K562 (cell line): ENCODE measurements at regions not wholly inside any gene's neighbourhood (a gene's known extent, or its start where the extent isn't known, plus 50 kb on each side); places are given as distances from the start of the nearest gene placed in this dataset.

Experiments used
- ATAC-seq: fragments of 200-7000 bp; cut with Tn5 transposase; 3 replicates; pipeline ENCODE4 v1.9.1; 2020; ENCODE audit warnings: moderate library complexity
- BruUV-seq: library from RNA; stranded (reverse); fragments of 400-500 nt; replicated peaks from 2 replicates; lab custom pipeline; 2021; lab: Mats Ljungman, UMichigan
- CTCF ChIA-PET: fragments of 300-600 bp; formaldehyde crosslinking; extraction: SDS; loops from one replicate; lab custom pipeline; 2021; ENCODE audit warnings: low intra/inter-chr PET ratio; lab: Yijun Ruan, JAX
- POLR2A ChIA-PET: fragments of 300-600, 350-650 bp; sonication (Branson Sonifier 250); formaldehyde crosslinking; extraction: SDS; loops from one replicate; lab custom pipeline; 2021; ENCODE audit warnings: antibody characterized with exemption, inconsistent platforms; lab: Yijun Ruan, JAX
- DNase-seq, 4 experiments: peaks; one replicate each; pipeline versions ENCODE4 v3.0.0 to v3.0.0-alpha.2; 2011 to 2018; ENCODE audit warnings: low spot score in 3 of 4, mixed read lengths in 3 of 4; ENCODE audit errors: extremely low read depth in 1 of 4
- FAIRE-seq: peaks from 2 replicates; lab custom pipeline; 2011; peaks lifted over from hg19 to GRCh38; lab: Jason Lieb, UNC
- H2AFZ ChIP-seq: 2 replicates; pipeline ENCODE4 v1.6.0; 2011; ENCODE audit warnings: low read depth, low read length, control low read depth, inconsistent platforms
- H3K27ac ChIP-seq: fragments of 200-600 bp; 3 replicates; pipeline ENCODE4 v1.8.0; 2011; ENCODE audit warnings: low read depth, mild to moderate bottlenecking, control low read depth, inconsistent platforms, low read length, moderate library complexity, mixed read lengths; ENCODE audit errors: extremely low read depth
- H3K27me3 ChIP-seq, 2 experiments: fragments of 300-600 bp in 1 of 2; 2 replicates in 1 of 2; 3 replicates in 1 of 2; pipeline versions ENCODE4 v1.6.0 to v1.8.0; 2011; ENCODE audit warnings: inconsistent platforms in 2 of 2, low read length in 2 of 2, mild to moderate bottlenecking in 1 of 2, mixed read lengths in 1 of 2, moderate library complexity in 1 of 2; ENCODE audit not compliant: control insufficient read depth in 2 of 2, insufficient read depth in 2 of 2
- H3K36me3 ChIP-seq: fragments of 300-600 bp; 3 replicates; pipeline ENCODE4 v1.8.0; 2011; ENCODE audit warnings: mild to moderate bottlenecking, low read length, inconsistent platforms; ENCODE audit not compliant: control insufficient read depth, insufficient read depth
- H3K4me1 ChIP-seq, 2 experiments: fragments of 200-600 bp in 1 of 2; replicated peaks in 1 of 2; 2 replicates in 1 of 2; 3 replicates in 1 of 2; pipeline versions ENCODE4 v1.5.1 to v1.8.0; 2011; ENCODE audit warnings: inconsistent platforms in 2 of 2, low read length in 2 of 2, mild to moderate bottlenecking in 1 of 2, mixed read lengths in 1 of 2, moderate library complexity in 1 of 2; ENCODE audit not compliant: control insufficient read depth in 2 of 2, insufficient read depth in 2 of 2
- H3K4me2 ChIP-seq: 2 replicates; pipeline ENCODE4 v1.6.1; 2011; ENCODE audit warnings: low read length, control low read depth, inconsistent platforms, mixed read lengths; ENCODE audit not compliant: insufficient read depth
- H3K4me3 ChIP-seq: fragments of 200-600 bp; sonication (generic), shearing (Covaris generic); 2 replicates; pipeline ENCODE4 v1.5.1; 2016; ENCODE audit warnings: control low read depth, inconsistent platforms
- H3K79me2 ChIP-seq: fragments of 200-600 bp; 3 replicates; pipeline ENCODE4 v1.8.0; 2011; ENCODE audit warnings: low read length, inconsistent platforms; ENCODE audit not compliant: control insufficient read depth, insufficient read depth
- H3K9ac ChIP-seq, 2 experiments: 2 replicates each; pipeline versions ENCODE4 v1.6.0 to v1.6.1; 2011; ENCODE audit warnings: low read depth in 2 of 2, low read length in 2 of 2, control low read depth in 1 of 2, inconsistent platforms in 1 of 2, mild to moderate bottlenecking in 1 of 2, mixed read lengths in 1 of 2; ENCODE audit not compliant: insufficient read depth in 1 of 2
- H3K9me1 ChIP-seq: one replicate; pipeline ENCODE4 v1.6.0; 2011; ENCODE audit warnings: inconsistent platforms, mild to moderate bottlenecking, low read length, moderate library complexity; ENCODE audit not compliant: control insufficient read depth, insufficient read depth
- H3K9me3 ChIP-seq: replicated peaks from 2 replicates; pipeline ENCODE4 v1.5.1; 2011; ENCODE audit warnings: low read depth, low read length, inconsistent platforms; ENCODE audit not compliant: control insufficient read depth, insufficient read depth
- H4K20me1 ChIP-seq: replicated peaks from 2 replicates; pipeline ENCODE4 v1.6.1; 2011; ENCODE audit warnings: low read length, inconsistent platforms, mixed read lengths; ENCODE audit not compliant: control insufficient read depth, insufficient read depth
- MYC ChIP-seq, 2 experiments: fragments of 250-450 bp in 1 of 2; sonication (Bioruptor Pico) in 1 of 2; IDR thresholded peaks; 2 replicates each; pipeline versions ENCODE4 v1.5.1 to v1.6.1; 2012 to 2021; ENCODE audit warnings: low read depth in 2 of 2, borderline replicate concordance in 1 of 2, improper control_type of control experiment in 1 of 2, low read length in 1 of 2, mild to moderate bottlenecking in 1 of 2, moderate library complexity in 1 of 2
- NONO ChIP-seq, 2 experiments: fragments of 200-400 bp in 1 of 2; fragments of 450-650 bp in 1 of 2; formaldehyde crosslinking in 1 of 2; IDR thresholded peaks; 2 replicates each; pipeline ENCODE4 v1.6.1; 2017; ENCODE audit warnings: low read depth in 2 of 2, mild to moderate bottlenecking in 2 of 2, moderate library complexity in 2 of 2, low read length in 1 of 2
- NR3C1 ChIP-seq: sonication (generic); formaldehyde crosslinking; IDR thresholded peaks from 2 replicates; pipeline ENCODE4 v1.8.1; 2022; ENCODE audit warnings: missing genetic modification reagents
- OTX1 ChIP-seq: fragments of 450-650 bp; formaldehyde crosslinking; IDR thresholded peaks from 2 replicates; pipeline ENCODE4 v1.4.0; 2022; ENCODE audit warnings: mild to moderate bottlenecking
- ZNF766 ChIP-seq: fragments of 200-800 bp; sonication (Bioruptor generic); conservative IDR thresholded peaks from 2 replicates; pipeline ENCODE4 v1.6.1; 2016; ENCODE audit warnings: missing genetic modification characterization, missing compliant biosample characterization
- WGBS: fragments of 100-300 bp; shearing (Covaris generic); methylation state at CpG from one replicate; pipeline ENCODE4 v1.1.6; 2016; ENCODE audit warnings: low coverage, mixed read lengths; ENCODE audit not compliant: insufficient coverage; ENCODE audit errors: missing lambda C conversion rate; 5-methylcytosine and 5-hydroxymethylcytosine counted together
- in situ Hi-C: fragments of 300-500 bp; cut with MboI; formaldehyde crosslinking; loops from 4 replicates; pipeline ENCODE4 v1.15.0; 2018; ENCODE audit warnings: inconsistent platforms, mixed read lengths
- intact Hi-C: fragments of 100-400 bp; cut with micrococcal nuclease; formaldehyde crosslinking; loops from 2 replicates; pipeline ENCODE4 v1.14.2; 2022
- TF ChIP-seq, protein P1 (sequence below): fragments of 450-650 bp; IDR thresholded peaks from 2 replicates; pipeline ENCODE4 v1.6.1; 2016; ENCODE audit warnings: mild to moderate bottlenecking, moderate library complexity
- TF ChIP-seq, protein P2 (sequence below): fragments of 250-450 bp; sonication (Bioruptor Pico); IDR thresholded peaks from 2 replicates; pipeline ENCODE4 v1.5.0; 2021; ENCODE audit warnings: mild to moderate bottlenecking, borderline replicate concordance

DNA sequence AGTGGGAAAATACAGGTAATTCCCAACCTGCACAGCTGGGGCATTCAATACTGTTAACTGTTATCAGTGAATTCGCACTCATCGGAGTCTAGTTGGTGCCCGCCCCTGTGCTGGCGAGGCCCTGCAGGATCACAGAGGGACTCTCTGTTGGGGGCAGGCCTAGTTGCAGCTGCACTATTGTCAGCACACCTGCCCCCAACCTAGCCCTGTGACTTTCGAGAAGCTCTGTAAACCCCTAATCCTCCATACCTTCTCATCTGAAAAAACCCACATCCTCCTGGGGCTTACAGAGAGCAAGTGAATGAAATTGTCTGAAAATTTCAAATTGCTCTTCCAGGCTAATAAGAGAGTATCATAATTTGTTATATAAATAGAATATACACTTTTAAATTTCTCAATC is 132.2 kb upstream of the NUDT4 start:
- BruUV-seq = no TSS peak
- intact Hi-C loops = no loop called here
- ATAC-seq (no peak), FAIRE-seq (no peak)
- Histone ChIP-seq H2AFZ (no peak overlapping the region), H3K4me2 (no peak overlapping the region), H3K27me3 (no peaks in the 10 kb centered on the region), H4K20me1 (no peaks in the 10 kb centered on the region)
- POLR2A ChIA-PET = interaction anchor here (1.0 to 2.4 kb wide), 2 partner anchors 9 to 10 kb away, joined by 3 to 6 read pairs; no protein-coding TSS in a partner anchor
- 87% methylated on average over 5 of the region's 5 CpGs for WGBS
- no peak for TF ChIP-seq NONO (IDR thresholded peaks at IDR 0.05; ENCODE audit: low read depth in 2 of 2, low read length in 1 of 2)
- TF ChIP-seq, protein P1, sequence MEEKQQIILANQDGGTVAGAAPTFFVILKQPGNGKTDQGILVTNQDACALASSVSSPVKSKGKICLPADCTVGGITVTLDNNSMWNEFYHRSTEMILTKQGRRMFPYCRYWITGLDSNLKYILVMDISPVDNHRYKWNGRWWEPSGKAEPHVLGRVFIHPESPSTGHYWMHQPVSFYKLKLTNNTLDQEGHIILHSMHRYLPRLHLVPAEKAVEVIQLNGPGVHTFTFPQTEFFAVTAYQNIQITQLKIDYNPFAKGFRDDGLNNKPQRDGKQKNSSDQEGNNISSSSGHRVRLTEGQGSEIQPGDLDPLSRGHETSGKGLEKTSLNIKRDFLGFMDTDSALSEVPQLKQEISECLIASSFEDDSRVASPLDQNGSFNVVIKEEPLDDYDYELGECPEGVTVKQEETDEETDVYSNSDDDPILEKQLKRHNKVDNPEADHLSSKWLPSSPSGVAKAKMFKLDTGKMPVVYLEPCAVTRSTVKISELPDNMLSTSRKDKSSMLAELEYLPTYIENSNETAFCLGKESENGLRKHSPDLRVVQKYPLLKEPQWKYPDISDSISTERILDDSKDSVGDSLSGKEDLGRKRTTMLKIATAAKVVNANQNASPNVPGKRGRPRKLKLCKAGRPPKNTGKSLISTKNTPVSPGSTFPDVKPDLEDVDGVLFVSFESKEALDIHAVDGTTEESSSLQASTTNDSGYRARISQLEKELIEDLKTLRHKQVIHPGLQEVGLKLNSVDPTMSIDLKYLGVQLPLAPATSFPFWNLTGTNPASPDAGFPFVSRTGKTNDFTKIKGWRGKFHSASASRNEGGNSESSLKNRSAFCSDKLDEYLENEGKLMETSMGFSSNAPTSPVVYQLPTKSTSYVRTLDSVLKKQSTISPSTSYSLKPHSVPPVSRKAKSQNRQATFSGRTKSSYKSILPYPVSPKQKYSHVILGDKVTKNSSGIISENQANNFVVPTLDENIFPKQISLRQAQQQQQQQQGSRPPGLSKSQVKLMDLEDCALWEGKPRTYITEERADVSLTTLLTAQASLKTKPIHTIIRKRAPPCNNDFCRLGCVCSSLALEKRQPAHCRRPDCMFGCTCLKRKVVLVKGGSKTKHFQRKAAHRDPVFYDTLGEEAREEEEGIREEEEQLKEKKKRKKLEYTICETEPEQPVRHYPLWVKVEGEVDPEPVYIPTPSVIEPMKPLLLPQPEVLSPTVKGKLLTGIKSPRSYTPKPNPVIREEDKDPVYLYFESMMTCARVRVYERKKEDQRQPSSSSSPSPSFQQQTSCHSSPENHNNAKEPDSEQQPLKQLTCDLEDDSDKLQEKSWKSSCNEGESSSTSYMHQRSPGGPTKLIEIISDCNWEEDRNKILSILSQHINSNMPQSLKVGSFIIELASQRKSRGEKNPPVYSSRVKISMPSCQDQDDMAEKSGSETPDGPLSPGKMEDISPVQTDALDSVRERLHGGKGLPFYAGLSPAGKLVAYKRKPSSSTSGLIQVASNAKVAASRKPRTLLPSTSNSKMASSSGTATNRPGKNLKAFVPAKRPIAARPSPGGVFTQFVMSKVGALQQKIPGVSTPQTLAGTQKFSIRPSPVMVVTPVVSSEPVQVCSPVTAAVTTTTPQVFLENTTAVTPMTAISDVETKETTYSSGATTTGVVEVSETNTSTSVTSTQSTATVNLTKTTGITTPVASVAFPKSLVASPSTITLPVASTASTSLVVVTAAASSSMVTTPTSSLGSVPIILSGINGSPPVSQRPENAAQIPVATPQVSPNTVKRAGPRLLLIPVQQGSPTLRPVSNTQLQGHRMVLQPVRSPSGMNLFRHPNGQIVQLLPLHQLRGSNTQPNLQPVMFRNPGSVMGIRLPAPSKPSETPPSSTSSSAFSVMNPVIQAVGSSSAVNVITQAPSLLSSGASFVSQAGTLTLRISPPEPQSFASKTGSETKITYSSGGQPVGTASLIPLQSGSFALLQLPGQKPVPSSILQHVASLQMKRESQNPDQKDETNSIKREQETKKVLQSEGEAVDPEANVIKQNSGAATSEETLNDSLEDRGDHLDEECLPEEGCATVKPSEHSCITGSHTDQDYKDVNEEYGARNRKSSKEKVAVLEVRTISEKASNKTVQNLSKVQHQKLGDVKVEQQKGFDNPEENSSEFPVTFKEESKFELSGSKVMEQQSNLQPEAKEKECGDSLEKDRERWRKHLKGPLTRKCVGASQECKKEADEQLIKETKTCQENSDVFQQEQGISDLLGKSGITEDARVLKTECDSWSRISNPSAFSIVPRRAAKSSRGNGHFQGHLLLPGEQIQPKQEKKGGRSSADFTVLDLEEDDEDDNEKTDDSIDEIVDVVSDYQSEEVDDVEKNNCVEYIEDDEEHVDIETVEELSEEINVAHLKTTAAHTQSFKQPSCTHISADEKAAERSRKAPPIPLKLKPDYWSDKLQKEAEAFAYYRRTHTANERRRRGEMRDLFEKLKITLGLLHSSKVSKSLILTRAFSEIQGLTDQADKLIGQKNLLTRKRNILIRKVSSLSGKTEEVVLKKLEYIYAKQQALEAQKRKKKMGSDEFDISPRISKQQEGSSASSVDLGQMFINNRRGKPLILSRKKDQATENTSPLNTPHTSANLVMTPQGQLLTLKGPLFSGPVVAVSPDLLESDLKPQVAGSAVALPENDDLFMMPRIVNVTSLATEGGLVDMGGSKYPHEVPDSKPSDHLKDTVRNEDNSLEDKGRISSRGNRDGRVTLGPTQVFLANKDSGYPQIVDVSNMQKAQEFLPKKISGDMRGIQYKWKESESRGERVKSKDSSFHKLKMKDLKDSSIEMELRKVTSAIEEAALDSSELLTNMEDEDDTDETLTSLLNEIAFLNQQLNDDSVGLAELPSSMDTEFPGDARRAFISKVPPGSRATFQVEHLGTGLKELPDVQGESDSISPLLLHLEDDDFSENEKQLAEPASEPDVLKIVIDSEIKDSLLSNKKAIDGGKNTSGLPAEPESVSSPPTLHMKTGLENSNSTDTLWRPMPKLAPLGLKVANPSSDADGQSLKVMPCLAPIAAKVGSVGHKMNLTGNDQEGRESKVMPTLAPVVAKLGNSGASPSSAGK = no peak
- TF ChIP-seq, protein P2, sequence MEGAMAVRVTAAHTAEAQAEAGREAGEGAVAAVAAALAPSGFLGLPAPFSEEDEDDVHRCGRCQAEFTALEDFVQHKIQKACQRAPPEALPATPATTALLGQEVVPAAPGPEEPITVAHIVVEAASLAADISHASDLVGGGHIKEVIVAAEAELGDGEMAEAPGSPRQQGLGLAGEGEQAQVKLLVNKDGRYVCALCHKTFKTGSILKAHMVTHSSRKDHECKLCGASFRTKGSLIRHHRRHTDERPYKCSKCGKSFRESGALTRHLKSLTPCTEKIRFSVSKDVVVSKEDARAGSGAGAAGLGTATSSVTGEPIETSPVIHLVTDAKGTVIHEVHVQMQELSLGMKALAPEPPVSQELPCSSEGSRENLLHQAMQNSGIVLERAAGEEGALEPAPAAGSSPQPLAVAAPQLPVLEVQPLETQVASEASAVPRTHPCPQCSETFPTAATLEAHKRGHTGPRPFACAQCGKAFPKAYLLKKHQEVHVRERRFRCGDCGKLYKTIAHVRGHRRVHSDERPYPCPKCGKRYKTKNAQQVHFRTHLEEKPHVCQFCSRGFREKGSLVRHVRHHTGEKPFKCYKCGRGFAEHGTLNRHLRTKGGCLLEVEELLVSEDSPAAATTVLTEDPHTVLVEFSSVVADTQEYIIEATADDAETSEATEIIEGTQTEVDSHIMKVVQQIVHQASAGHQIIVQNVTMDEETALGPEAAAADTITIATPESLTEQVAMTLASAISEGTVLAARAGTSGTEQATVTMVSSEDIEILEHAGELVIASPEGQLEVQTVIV (CRISPR knock-in tag) = no peak
- TF ChIP-seq NR3C1 (CRISPR knock-in tag) = no peak
- no peak for TF ChIP-seq MYC (IDR thresholded peaks at IDR 0.05; ENCODE audit: low read depth, low read length)
- TF ChIP-seq MYC (CRISPR knock-in tag; IDR thresholded peaks at IDR 0.05; ENCODE audit: borderline replicate concordance, low read depth) = no peak
- TF ChIP-seq ZNF766 (CRISPR knock-in tag) = no peak
- TF ChIP-seq OTX1 = no peak
- TF ChIP-seq, all 486 proteins: peak for 0
- H3K9ac ChIP-seq = no peak overlapping the region
- no peaks in the 10 kb centered on the region for H3K79me2 ChIP-seq
- H3K4me1 ChIP-seq = peaks cover 5 to 35% of the 10 kb centered on the region in 2 experiments; a peak in 3 of 5 replicates
- no peaks in the 10 kb centered on the region for H3K9me1 ChIP-seq
- DNase-seq = no peak
- H3K27ac ChIP-seq = no peak overlapping the region
- H3K36me3 ChIP-seq = no peaks in the 10 kb centered on the region
- CTCF ChIA-PET = no interaction called here
- in situ Hi-C loops = no loop called here
- H3K9me3 ChIP-seq = no peaks in the 10 kb centered on the region
- no peak overlapping the region for H3K4me3 ChIP-seq
